Stimulated activated CD4-positive, alpha-beta T cell treated with anti-CD3 and anti-CD28 coated beads, Interleukin-2, amount 100 ng/mL, for 48 hours (primary cell): ENCODE measurements at regions not wholly inside any gene's neighbourhood (a gene's known extent, or its start where the extent isn't known, plus 50 kb on each side); places are given as distances from the start of the nearest gene placed in this dataset.

ENCODE experiments used
- DNase-seq, 2 donors: peaks; one replicate each; pipeline ENCODE4 v3.0.0-alpha.2; 2020

DNA sequence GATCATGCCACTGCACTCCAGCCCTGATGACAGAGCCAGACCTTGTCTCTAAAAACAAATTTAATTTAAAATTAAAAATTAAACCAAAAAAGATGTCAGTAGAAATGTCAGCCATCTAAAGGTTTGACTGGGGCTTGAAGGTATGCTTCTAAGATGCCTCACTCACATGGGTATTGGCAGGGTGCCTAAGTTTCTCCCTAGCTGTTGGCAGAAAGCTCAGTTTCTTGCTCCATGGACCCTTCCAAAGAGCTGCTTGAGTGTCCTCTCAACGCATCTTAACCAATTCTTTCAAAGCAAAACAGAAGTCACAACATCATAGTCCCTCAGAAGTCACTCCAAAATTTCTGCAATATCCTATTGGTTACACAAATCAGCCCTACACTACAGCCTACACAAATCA lies 231.0 kb upstream of the ADGRL2 start:
- DNase-seq = no peak

DNA sequence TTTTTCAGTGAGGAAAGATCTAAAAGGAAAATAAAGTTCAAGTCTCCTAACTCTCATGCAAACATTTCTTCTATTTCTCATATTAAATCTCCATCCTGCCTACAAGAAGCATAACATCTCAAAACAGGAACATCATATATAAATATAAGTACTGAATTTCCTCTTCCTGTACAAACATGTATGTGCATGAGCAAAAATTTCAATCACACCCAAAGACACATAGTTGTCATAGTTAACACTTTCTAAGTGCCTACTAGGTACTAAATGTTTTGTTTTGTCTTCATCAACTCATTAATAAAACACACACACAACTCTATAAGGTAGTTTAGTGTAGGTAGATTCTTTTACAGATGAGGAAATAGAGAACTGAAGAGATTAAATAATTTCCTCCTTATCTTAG lies 237.1 kb upstream of the ADGRL2 start:
- DNase-seq = no peak

DNA sequence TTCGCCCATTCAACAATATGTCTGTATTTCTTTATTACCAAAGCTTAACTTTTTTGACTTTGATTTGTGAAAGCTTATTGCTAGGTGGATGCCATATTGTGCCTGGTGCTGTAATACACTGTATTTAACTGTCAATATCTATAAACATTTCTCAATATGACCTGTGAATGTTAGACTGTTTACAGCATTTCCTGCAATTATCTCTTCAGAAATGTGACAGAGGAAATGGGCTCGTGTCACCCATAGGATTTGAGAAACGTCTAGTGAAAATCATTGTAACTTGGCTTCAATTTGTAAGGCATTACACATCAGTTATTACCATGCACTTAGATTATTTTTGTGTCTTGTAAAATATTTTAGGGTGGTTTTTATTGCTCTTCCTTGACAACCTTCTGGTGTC lies 237.8 kb upstream of the ADGRL2 start:
- DNase-seq = no peak

DNA sequence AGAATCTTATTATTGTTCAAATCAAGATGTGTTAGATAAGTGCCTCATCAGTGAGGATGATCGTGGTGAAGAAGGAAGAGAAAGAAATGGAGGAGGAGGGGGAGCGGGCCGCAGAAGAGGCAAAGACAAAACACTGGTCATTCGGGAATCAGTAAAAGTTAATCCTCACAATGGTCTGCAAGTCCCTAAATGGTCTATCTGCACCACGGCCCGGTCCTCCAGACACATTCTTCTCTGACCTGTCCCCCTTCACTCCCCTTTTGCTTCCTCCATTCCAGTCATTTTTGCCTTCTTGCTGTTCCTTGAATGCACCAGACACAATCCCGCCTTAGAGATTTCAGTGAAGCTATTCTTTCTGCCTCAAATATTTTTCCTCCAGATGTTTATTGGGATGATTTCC lies 240.1 kb upstream of the ADGRL2 start:
- no peak for DNase-seq

DNA sequence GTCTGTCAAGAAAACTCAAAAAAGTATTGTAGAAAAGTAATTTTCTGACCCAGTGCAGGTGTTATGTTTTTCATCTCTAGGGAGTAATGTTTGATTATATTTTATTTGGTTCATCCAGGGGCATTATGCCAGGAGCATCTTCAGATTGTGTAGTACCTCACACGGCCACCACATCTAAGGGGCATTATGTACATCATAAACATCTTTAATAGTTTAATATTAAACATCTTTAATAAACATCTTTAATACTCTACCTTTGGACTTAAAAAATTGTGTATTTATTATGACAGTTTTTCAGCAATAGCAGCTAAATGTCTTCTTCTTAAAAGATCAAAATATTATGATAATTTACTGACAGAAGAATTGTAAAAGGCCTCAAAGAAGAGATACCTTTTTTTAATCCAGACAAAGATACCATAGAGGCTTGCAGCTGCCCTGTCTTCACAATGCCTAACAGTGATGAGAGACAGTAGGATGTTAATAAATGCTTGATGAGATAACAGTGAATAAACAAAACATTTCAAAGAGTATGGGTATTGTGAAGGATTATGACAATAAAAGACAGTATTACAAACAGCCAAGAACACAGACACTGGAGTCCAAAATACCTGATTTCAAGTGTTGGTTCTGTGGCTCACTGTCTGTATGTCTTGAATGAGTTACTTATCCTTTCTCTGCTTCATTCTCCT lies 240.9 kb upstream of the ADGRL2 start:
- DNase-seq = no peak

DNA sequence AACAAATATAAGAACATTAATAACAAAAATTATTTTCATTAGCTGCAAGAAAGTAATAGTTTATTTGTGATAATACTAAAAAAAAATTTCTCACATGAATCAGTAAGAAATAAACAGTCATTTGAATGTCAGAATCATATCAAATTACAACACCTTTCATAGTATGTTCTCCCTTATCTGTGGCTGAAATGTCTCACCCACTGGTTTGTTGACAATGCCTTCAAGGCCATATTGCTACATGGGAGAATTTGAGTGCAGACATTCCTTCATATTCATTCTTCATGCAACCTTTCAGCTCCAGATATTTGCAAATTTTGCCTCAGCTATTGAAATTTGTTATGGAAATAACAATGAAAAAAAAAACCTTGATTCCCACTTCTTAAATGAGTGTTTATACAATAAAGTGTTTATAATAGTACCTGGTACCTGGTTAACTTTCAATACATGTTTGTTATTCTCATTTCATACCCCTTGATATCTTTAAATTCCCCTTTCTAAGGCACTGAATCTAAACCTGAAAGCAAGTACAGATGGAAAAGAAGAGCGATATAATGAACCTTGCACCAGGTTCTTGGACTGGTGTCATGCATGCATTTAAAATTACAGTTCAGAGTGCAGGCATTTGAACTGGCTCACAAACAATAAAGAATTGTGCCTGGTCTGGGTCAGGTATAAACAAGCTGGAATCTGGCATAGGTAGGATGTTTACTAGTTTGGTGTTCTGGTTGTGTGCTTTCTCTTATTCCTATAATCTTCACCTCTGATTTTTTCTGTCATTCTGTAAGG lies 242.2 kb upstream of the ADGRL2 start:
- no peak for DNase-seq

DNA sequence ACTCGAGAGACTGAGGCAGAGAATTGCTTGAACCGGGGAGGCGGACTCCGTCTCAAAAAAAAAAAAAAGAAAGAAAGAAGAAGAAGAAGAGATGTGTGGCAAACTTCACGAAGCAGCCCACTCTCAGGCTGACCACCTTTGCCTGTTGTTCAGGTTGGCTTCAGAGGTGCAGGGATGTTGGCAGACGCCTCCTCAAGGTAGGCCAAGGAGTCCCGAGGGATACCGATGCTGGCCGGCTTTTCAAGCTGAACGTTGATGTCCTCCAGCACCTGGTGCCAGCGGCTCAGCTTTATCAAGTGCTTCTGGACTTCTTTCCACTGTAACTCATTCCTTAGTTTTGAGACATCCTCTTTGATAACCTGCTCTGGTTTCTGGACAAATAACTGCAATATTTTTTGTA lies 243.8 kb upstream of the ADGRL2 start:
- DNase-seq = no peak

DNA sequence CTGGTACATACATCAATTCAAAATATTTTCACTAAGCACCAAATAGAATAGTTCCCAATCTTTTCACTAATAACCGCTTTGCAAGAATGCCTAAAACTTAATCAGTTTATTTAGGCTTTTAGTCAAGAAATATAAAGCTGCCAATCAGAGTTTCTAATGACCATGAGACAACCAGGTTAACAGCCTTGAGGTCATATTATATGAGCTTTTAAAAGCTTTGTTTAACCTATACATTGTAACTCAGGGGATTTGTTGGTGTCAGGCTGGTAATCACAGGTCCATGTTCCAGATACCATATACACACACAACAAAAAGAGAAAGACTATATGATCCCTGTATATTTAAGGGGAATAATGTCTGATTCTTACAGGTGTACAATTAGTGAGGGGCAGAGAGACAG lies 246.2 kb upstream of the ADGRL2 start:
- DNase-seq = no peak

DNA sequence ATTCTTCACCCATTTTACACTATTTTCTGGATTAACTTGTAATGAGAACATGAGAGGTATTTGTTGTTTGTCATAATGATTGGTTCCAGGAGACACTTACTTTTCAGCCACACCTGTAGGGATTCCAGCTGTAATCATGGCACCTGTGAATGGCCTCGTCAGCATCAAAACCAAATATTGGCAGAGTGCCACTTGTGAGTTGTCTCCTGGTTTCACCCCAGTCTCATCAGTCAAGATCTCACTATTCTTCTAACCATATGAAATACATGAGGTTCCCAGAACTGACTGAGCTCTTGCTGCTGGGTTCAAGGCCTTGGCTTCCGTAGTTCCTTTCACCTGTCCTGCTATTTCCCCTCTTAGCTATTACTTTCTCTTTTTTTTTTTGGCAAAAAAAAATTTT lies 246.6 kb upstream of the ADGRL2 start:
- no peak for DNase-seq

DNA sequence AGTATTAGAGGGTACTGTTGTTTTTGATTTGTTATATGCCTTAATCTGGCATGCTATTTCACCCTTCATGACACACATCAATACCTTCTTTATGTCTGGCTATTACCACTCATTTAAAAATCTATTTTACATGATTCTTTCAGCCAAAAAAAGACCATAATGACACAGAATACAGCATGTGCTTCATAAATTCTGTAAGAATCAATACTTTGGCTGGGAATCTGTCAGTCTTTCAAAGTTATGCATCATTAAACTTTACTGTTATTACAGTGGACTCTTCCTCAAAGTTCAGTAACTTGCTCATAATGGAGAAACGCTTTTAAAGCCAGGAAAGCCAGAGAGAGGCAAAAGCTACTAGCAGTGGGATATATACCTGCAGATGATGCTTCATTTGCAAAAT lies 247.2 kb upstream of the ADGRL2 start:
- DNase-seq = no peak

DNA sequence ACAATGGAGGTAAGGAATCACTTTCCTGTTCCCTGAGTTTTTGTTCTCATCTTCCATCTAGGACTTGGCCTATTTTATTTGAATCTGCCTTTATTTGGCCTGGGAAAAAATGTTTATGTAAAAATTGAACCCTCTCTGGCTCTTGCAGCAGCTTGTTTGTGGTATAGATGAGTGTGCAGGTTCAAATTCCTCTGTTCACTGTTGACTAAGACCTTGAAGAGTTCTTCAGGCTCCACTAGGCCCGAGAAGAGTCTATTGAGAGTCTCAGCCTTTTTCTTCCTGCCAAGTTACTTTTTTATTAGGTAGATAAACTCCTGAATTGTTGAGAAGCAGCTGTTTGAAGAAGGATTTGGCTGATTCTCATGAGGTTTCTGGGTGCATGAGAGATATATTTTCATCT lies 248.8 kb upstream of the ADGRL2 start:
- no peak for DNase-seq

DNA sequence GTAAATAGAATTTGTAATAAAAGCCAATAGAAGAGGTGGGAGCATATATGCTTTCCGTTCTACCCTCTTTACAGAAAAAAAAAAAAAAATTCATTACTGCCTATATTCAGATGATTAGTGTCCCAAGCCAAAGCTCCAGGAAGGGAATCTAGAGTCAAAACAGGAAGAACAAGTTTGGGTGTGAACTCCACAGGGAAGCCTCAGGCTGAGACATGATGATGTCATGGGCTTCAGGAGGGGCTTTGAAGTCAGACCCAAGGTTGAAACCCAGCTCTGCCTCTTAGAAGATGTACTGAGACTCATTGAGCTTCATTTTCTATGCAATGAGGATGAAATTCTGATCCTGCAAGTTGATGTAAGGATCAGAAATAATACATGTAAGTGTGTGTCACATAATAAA lies 250.0 kb upstream of the ADGRL2 start:
- no peak for DNase-seq

DNA sequence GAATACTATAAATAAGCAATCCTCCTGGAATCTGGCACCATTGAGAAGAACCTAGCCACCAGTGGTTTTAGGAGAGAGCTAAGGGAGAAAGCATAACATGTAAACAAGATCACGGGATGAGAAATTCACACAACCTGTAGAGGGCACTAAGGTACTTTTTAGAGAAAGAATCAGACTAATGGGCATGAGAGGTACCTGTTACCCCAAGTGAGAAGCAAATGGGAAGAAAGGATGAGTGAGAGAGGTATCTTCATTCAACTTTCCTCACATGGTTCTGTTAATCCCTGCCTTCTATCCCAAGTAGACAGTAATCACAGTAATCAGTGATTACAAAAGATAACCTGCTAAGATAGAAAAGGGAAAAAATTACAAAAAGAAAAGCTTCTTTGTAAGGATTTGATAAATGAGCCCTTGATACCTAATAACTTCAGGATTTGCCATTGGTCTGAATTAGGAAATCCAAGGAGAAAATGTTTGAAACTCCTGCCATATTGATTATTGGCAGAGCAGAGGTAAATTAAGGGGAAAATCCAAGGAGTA lies 251.1 kb upstream of the ADGRL2 start:
- DNase-seq = no peak

DNA sequence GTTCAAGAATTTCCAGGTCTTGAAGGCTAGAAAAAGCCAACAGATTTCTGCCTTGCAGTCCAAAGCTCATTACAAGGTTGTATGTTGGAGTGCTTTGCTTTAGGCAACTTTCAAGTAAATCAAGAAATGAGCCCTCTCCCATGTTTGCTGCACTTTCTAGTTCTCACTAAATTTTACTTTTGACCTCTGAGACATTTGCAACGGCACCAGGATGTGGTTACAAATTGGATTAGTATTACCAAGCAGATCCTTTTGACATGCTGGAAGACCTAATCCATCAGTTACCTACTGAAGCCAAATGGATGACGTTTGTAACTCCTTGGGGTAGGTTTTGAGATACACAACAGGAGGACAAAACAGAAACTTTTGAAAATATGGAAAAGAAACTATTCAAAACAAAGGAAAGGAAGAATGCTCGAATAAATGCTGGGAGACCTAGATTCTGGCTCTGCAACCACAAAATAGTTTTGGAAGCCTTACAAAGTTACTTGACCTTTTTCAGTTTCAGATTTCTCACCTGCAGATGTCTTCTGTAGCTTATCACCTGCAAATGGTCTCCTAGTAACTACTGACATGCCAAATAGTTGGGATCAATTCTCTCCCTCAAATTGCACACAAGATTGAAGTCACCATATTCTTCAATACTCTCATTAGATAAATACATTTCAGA lies 251.7 kb upstream of the ADGRL2 start:
- no peak for DNase-seq

DNA sequence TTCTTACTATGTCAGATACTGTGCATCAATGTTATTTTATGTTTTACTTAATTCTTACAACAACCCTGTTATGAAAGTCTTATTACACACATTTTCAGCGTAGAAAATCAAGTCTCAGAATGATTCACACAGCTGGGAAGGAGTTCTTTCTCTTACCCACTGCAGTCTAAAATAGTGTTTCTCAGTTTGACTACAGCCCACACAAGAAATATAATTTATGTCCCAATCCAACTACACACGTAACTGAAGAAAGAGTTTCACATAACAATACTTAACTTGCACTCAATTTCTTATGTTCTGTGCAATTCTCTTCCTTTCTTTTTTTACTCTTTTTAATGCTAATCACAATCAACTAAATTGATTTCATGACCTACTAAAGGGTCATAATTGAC lies 252.8 kb upstream of the ADGRL2 start:
- no peak for DNase-seq

DNA sequence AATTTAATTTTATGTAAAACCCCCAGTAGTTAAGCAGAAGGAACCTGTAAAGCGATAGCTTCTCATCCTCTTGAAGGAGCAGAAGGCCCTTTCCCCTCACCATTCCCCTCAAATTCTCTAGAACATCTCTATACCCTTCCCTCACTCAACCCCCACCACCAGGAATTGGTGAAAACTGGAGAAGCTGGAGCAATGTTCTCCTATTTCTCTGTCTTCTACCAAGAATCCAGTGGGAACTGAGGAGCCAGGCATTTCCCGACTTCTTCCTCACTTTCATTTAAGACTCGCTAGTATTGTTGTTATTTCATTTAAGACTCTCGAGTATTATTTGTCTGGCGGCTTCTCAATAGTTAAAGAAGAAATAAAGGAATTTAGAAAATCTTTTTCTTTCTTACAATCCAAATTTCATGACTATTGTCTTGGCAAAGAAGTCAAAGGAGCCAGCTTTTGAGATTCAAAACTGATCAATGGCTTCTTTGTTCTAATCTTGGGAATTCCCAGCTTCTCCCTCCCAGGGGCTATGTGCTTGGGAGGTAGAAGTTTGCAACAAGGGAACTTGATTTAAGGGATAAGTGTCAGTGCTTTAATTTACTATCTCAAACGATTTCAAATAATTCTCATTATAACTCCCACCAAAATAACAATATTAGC lies 253.3 kb upstream of the ADGRL2 start:
- no peak for DNase-seq

DNA sequence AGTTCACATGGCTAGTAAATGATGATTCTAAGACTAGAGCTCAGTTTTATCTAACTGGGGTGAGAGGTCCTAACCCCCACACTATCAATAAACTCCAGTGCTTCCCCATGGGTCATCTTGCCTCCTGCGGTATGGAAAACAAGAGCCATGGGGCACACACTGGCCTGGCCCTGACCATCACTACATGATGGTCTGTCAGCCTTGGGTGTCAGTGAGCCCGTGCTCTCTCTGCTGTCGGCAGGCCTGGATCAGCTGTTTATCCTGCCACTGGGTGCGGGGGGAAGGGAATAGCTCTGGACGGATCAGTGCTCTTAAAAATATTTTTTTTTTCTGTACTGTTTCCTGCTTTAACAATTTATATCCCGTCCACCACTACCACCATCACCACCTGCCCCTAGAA lies 255.0 kb upstream of the ADGRL2 start:
- no peak for DNase-seq

DNA sequence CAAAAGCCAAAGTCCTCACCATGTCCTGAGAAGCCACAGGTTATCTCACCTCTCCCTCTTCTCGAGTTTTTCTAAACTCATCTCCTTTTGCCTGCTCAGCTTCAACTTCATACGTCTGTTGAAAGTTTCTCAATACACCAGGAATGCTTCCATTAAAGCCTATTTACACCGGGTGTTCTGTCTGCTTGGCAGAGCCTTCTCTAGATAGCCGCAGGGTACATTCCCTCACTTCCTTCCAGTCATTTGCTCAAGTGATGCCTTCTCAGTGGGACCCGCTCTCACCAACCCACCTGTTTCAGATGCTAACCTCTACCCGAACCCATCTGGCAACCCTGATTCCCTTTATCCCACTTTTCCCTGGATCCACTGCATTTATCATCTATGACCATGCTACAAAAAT lies 257.0 kb upstream of the ADGRL2 start:
- DNase-seq = no peak

DNA sequence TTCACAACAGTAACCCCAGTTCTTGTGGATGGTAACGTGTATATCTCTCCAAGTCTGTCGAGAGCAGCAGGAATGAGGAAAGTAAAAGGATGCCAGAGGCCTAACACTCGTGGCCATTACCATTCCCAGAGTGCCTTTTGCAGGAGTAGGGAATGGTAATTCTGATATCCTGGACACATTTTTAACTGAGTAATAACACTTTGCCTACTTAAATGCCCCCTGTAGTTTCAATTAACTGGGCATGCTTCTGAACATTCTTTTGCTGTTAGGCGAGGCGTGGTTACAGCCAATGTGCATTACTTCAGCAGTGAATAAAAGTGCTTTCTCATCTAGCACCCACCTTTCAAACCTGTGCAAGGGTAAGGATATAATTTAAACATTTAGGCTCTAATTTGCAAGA lies 258.5 kb upstream of the ADGRL2 start:
- no peak for DNase-seq

DNA sequence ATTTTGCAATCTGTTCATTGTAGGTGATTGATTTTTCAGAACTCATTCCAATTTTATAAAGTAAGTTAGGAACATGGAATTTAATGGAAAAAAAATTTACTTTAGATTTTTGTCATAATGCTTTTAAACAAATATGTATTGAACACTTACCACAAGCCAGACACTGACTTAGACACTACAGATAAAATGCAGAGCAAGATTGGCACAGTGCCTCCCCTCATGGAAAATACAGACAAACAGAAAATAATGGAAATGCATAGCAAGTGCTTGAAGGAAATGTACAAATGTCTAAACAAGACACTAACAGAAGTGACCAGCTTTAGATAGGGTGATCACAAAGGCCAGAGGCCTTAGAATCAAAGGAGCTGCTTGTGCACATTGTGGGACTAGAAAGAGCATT lies 260.5 kb upstream of the ADGRL2 start:
- no peak for DNase-seq

DNA sequence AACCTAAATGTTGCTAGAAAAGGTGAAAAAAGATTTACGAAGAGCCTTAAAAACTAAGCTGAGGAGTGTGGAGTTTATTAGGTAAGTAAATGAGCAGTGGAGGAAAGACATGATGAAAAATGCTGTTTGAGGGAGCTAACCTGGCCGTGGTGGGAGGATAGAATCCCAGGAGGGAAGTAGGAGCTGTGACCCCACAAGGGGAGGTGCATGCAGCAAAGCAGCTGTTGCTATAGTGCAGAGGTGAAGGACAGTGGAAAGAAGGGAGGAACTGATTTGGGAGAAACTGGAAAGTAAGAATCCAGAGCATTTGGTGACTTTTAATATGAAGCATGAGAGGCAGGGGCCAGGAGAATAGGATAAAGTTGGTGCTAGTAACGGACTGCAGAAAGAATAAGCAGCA lies 271.7 kb upstream of the ADGRL2 start:
- DNase-seq = no peak

DNA sequence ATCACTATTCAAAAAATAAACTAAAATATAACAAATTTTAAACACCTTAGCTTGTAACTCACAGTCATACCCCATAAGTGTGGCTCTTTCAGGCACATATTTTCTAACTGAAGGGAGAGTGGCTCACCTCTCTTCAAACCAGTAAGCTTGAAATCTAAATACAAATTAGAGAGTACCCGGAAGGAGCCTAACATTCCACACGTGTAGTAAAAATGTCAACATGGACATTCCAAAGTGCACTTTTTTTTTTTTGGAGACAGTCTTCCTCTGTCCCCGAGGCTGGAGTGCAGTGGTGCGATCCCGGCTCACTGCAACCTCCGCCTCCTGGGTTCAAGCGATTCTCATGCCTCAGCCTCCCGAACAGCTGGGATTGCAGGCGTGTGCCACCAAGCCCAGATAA lies 275.6 kb upstream of the ADGRL2 start:
- DNase-seq = no peak

DNA sequence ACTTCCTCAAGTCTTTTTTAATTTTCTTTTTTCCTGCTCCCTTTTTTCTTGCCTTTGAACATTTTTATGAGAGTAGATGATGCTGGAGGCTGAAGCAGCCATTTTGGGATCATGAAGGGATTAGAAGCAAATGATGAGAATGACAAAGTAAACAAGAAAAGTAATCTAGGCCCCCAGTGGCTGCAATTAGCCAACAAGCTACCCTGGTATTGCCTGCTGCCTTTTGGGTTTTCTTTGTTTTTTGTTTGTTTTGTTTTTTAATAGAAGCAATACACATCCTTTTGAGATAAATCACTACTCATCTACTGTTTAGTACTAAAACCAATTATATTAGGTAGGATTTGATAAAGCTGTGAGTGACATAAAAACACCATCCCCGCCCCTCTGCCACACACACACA lies 280.7 kb upstream of the ADGRL2 start:
- DNase-seq = no peak

DNA sequence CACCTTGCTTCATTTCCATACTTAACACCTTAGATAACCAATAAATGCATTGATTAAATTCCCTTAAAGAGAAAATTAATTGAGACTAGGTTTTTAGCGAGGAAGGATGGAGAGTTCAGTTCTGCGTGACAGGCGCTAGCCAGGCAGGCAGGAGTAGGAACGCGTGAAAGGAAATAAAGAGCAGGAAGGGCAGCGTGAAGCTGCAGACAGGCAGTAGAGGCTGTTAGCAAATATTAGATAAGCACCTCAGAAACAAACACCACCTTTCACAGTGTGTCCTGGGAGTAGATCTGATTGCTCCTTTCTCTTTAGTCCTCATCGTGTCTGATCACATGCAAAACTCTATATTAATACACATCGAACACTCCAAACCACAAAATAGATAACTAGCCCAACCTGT lies 282.7 kb upstream of the ADGRL2 start:
- DNase-seq = no peak
